OCI-LY7 (cell line): ENCODE measurements at regions not wholly inside any gene's neighbourhood (a gene's known extent, or its start where the extent isn't known, plus 50 kb on each side); places are given as distances from the start of the nearest gene placed in this dataset.

Experiments
- EZH2phosphoT487 ChIP-seq: fragments of 200-600 bp; sonication (generic); IDR thresholded peaks from 2 replicates; pipeline ENCODE4 v1.6.1; 2018; ENCODE audit warnings: low read depth, borderline replicate concordance, mild to moderate bottlenecking, mixed run types, antibody characterized with exemption, low read length, moderate library complexity, mixed read lengths
- TF ChIP-seq, protein P1 (sequence below): fragments of 200-600 bp; sonication (generic); conservative IDR thresholded peaks from 2 replicates; pipeline ENCODE4 v1.5.1; 2014; ENCODE audit warnings: mild to moderate bottlenecking, antibody characterized with exemption, low read length, moderate library complexity, mixed read lengths

DNA sequence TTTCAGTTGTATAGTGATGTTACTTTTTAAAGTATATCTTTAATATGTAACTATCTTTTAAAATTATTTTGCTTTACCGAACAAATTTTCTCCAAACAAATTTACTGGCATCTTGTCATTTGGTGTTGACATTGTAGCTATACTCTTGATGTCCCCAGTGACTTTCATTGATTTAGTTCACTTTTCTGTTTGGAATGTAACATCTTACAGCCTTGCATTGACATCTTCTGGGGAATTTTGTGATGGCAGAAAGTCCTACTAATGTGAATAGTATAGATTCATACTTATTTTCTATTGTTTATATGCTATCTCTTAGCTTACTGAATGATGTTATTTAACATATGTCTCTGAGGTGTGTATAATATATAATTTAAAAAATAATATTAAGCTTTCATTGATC lies 800.9 kb upstream of the ATXN8OS start:
- TF ChIP-seq, protein P1, sequence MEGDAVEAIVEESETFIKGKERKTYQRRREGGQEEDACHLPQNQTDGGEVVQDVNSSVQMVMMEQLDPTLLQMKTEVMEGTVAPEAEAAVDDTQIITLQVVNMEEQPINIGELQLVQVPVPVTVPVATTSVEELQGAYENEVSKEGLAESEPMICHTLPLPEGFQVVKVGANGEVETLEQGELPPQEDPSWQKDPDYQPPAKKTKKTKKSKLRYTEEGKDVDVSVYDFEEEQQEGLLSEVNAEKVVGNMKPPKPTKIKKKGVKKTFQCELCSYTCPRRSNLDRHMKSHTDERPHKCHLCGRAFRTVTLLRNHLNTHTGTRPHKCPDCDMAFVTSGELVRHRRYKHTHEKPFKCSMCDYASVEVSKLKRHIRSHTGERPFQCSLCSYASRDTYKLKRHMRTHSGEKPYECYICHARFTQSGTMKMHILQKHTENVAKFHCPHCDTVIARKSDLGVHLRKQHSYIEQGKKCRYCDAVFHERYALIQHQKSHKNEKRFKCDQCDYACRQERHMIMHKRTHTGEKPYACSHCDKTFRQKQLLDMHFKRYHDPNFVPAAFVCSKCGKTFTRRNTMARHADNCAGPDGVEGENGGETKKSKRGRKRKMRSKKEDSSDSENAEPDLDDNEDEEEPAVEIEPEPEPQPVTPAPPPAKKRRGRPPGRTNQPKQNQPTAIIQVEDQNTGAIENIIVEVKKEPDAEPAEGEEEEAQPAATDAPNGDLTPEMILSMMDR: no peak
- TF ChIP-seq EZH2phosphoT487: no peak
